Posterior cingulate gyrus (tissue), 11 donors: ENCODE measurements at regions not wholly inside any gene's neighbourhood (a gene's known extent, or its start where the extent isn't known, plus 50 kb on each side); places are given as distances from the start of the nearest gene placed in this dataset.
"Not testable (repeated sequence)": the region's sequence is repeated elsewhere in the genome, so short reads cannot be mapped to it uniquely, and the experiment has no call there.

ENCODE experiments used
- DNase-seq, 10 donors: peaks; one replicate each; pipeline versions ENCODE4 v3.0.0 to v3.0.0-alpha.2; 2020 to 2021; ENCODE audit warnings: mixed read lengths in 3 of 10
- intact Hi-C: fragments of 100-400 bp; cut with DNase I; formaldehyde crosslinking; loops from one replicate; pipeline ENCODE4 v1.15.1; 2023

- intact Hi-C loops = no loop called here
- no peak for DNase-seq
Measured at GRCh38 chr2:239868556-239869181, 156.5 kb downstream of the NDUFA10 start.

DNA sequence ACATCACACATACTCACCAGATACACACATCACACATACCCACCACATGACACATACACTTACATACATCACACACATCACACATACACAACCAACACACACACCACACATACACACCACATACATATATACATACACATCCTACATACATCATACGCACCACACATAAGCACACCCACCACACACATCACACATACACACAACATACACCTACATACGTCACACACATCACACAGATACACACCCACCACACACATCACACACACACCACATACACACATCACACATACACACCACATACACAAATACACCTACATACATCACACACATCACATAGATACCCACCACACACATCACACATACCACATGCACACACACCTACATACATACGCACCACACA lies 158.4 kb downstream of the NDUFA10 start:
- intact Hi-C loops = no loop called here
- no peak for DNase-seq

GRCh38 chr2:239866350-239866749 lies 158.8 kb downstream of the NDUFA10 start:
- intact Hi-C loops = no loop called here

GRCh38 chr2:239865856-239866255 lies 159.3 kb downstream of the NDUFA10 start:
- intact Hi-C loops, DNase-seq: not testable (repeated sequence)

More at GRCh38 chr2:239866350-239866749, 158.8 kb downstream of the NDUFA10 start:
- no peak for DNase-seq

- intact Hi-C loops = no loop called here
- DNase-seq = peak in 1 of 10 donors; percentile 58
Measured at GRCh38 chr2:239865059-239865639, 160.0 kb downstream of the NDUFA10 start.

GRCh38 chr2:239864247-239865058 lies 160.7 kb downstream of the NDUFA10 start:
- DNase-seq = no peak
- intact Hi-C loops = no loop called here

- intact Hi-C loops = no loop called here
- DNase-seq = no peak
Measured at GRCh38 chr2:239862613-239863012, 162.5 kb downstream of the NDUFA10 start.

DNA sequence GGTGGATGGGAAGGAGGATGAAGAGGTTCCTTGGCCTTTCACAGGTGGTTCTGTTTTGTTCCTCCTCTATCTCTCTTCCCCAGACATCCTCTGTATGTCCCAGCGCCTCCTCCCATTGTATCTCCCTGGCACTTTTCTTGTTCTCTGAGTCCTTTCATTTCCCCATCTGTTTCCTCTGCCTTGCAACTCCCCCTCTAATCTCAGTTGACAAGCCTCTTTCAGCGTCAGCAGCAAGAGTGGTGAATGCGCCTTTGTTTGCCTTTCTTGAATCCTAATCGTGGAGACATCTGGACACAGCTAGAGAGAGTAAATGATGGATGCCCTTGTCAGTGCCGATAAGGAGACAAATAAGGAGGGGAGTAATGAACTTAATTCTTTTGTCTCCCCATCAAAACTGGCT lies 167.0 kb downstream of the NDUFA10 start:
- peak in 1 of 10 donors; percentile 35 for DNase-seq
- intact Hi-C loops = no loop called here

- intact Hi-C loops = no loop called here
- DNase-seq = no peak
Measured at GRCh38 chr2:239857591-239857990, 167.6 kb downstream of the NDUFA10 start.

- intact Hi-C loops = no loop called here
- no peak for DNase-seq
Measured at GRCh38 chr2:239856620-239857285, 168.4 kb downstream of the NDUFA10 start.

DNA sequence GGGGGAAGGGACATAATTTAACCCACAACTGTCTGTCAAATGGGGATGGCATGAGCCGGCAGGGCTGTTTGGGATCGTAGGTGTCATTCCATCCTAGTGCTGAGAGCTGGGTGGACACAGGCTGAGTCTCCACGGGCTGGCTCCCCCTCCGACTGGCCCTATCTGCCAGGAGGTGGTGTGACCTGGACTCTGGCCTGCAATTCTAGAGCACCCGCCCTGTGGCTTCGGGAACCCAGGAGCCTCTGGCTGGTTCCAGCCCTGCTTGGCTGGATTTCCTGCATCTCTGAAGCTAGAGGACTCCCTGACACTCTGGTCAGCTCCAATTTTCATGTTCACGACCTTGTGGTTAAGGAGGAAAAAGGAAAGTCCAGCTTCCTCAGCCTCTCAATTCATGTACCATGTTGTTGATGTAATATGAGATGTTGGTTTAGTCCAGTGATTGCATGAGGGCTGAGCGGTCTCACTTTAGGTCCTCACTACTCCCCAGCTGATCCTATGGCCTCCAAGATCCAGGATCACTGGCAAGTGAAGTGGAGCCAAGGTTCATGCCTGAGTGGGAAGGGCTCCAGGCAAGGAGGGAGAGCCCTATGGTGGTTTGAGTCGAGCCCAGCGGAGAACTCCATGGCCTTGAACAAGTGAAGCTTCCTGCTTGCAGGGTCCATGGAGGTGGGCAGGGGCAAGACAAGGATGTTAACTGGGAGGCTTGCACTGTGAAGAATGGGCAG lies 169.1 kb downstream of the NDUFA10 start:
- no peak for DNase-seq
- intact Hi-C loops = no loop called here

DNA sequence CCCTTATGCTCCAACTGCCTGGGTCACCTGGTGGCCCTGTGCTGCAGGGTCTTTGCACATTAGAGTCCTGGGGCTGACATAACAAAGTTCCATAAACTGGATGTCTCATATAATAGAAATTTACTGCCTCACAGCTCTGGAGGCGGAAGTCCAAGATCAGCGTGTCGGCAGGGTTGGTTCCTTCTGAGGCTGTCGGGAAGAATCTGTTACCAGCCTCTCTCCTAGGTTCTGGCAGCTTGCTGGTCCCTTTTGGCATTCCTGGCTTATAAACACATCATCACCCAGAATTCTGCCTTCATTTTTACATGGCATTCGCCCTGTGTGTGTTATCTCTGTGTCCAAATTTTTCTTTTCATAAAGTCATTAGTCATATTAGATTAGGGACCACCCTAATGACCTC lies 170.5 kb downstream of the NDUFA10 start:
- DNase-seq = no peak
- intact Hi-C loops = no loop called here

GRCh38 chr2:239853706-239854327 lies 171.3 kb downstream of the NDUFA10 start:
- no peak for DNase-seq

GRCh38 chr2:239853121-239853520 lies 172.0 kb downstream of the NDUFA10 start:
- DNase-seq = peak in 1 of 10 donors; percentile 12
- intact Hi-C loops = no loop called here

More at GRCh38 chr2:239853706-239854327, 171.3 kb downstream of the NDUFA10 start:
- intact Hi-C loops = no loop called here

GRCh38 chr2:239852272-239852671 lies 172.9 kb downstream of the NDUFA10 start:
- peak in 1 of 10 donors; percentile 31 for DNase-seq
- intact Hi-C loops = no loop called here

- peak in 1 of 10 donors; percentile 27 for DNase-seq
- intact Hi-C loops = no loop called here
Measured at GRCh38 chr2:239846789-239847676, 178.1 kb downstream of the NDUFA10 start.

DNA sequence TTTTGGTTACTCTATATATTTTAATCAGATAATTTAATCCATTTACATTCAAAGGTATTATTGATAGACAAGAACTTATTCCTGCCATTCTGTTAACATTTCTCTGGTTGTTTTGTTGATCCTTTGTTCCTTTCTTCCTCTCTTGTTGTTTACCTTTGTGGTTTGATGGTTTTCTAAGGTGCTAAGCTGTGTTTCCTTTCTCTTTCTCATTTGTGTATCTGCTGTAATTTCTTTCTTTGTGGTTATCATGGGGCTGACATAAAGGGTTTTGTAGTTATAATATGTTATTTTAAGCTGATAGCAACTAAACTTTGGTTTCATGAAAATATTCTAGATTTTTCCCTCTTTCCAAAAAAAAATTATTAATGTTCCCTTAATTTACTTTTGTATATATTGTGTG lies 179.2 kb downstream of the NDUFA10 start:
- intact Hi-C loops = no loop called here
- DNase-seq = no peak

- DNase-seq = peak in 1 of 10 donors; percentile 45
- intact Hi-C loops = no loop called here
Measured at GRCh38 chr2:239839306-239839705, 185.8 kb downstream of the NDUFA10 start.
